ENCODE measurements at regions not wholly inside any gene's neighbourhood (a gene's known extent, or its start where the extent isn't known, plus 50 kb on each side); places are given as distances from the start of the nearest gene placed in this dataset.

DNA sequence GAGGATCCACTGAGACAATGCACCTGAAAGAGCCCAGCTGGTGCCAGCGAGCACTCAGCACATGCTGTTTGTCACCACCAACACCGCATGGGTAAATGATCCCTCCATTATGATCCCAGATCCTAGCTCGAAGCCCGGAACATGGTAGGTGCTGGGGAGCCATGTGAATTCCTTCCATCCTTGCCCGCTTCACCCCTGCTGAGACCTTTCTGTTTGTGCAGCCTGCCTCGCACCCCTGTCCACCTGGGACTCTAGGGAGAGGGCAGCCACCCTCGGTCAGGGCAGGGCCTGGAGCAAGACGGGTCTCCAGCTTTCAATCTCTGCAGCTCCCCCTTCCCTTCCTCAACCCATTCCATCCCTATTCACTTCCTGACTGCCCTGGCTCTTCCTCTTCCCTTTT lies 116.2 kb upstream of the ALX4 start:
- TF ChIP-seq CTCF (IDR thresholded peaks at IDR 0.05), result no peak

GRCh38 chr11:44426958-44427357 lies 117.0 kb upstream of the ALX4 start:
- no peak for TF ChIP-seq CTCF (IDR thresholded peaks at IDR 0.05)

- TF ChIP-seq CTCF (IDR thresholded peaks at IDR 0.05), result peak; percentile 36; the same call in 1 of the 2 replicates
Observed at GRCh38 chr11:44427432-44427831, 117.5 kb upstream of the ALX4 start.

DNA sequence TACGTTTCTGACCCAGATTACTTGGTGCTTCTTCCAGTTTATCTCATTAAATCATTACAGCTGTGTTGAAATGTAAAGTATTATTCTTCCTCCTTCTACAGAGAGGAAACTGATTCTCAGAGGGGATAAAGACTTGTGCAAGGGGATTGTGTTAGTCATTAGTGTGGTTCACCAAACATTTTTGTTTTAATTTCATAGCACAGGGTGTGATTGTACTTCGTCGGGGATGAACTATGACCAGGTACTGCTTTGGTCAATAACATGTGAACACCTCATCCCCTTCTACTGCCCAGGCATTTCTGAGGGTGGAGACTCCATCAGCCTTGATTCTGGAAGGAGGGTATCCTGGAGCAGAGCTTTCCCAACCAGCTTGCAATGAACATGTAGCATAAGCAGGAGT lies 120.2 kb upstream of the ALX4 start:
- no peak for TF ChIP-seq CTCF (IDR thresholded peaks at IDR 0.05)

- TF ChIP-seq CTCF (IDR thresholded peaks at IDR 0.05), result no peak
Observed at GRCh38 chr11:44434191-44434590, 124.3 kb upstream of the ALX4 start.

GRCh38 chr11:44437122-44437521 lies 127.2 kb upstream of the ALX4 start:
- no peak for TF ChIP-seq CTCF (IDR thresholded peaks at IDR 0.05)

DNA sequence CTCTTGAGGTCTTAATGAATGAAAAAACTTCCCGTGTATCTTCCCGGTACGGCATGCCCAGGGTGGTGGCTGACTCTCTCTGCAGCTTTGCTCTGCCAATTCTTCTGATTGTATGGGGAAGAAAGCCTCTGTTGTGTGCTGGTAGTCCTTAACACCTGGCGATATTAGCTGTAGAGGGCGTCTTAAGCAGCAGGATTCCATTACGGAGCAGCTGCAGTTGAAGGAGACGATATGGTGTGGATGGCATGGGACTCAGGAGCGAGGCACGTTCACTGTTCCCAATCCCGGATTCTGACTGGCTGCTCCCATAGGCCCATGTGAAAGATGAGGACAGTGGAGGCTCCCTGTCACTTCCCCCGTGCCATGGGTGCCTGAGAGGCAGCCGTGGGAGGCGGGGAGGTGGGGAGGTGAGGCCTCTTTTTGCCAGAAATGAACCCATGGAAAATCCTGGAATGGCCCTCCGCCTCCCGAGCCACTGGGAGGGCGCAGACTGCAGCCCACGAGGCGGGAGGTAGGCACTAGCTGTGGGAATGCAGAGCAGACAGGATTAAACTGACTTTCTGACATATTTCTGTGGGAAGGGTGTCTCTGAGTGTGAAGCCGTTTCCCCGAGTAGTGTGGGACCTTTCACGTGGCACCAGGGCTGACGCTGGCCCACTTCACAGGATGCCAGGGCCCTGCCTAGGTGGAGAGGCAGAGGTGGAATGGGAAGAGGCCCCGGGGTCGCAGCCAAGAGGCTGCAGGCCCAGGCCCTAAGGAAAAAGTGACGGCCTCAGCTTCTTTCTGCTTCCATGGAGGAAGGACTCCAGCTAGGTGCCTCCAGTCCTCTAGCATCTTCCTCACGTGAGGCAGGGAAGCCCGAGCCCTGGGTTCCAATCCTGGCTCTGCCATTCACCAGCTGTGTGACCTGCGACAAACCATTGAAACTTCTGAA lies 121.4 kb upstream of the CD82 start:
- TF ChIP-seq CTCF (IDR thresholded peaks at IDR 0.05), result no peak
